GM21423 (cell line): ENCODE measurements at regions not wholly inside any gene's neighbourhood (a gene's known extent, or its start where the extent isn't known, plus 50 kb on each side); places are given as distances from the start of the nearest gene placed in this dataset.
"Not testable (repeated sequence)": the region's sequence is repeated elsewhere in the genome, so short reads cannot be mapped to it uniquely, and the experiment has no call there.

ENCODE experiments used
- ATAC-seq: cut with Tn5 transposase; IDR thresholded peaks from one replicate; pipeline ENCODE4 v1.9.1; 2021; ENCODE audit warnings: mild to moderate bottlenecking, moderate library complexity; ENCODE audit not compliant: unreplicated experiment

GRCh38 chr15:45804028-45804427 lies 169.2 kb downstream of the SQOR start:
- no peak for ATAC-seq

GRCh38 chr15:45810201-45810600 lies 175.4 kb downstream of the SQOR start:
- no peak for ATAC-seq

GRCh38 chr15:45812200-45812599 lies 177.4 kb downstream of the SQOR start:
- ATAC-seq = no peak

GRCh38 chr15:45817578-45817977 lies 182.7 kb downstream of the SQOR start:
- ATAC-seq = not testable (repeated sequence)

GRCh38 chr15:45821390-45821789 lies 186.6 kb downstream of the SQOR start:
- no peak for ATAC-seq

- not testable (repeated sequence) for ATAC-seq
Measured at GRCh38 chr15:45822968-45823367, 188.1 kb downstream of the SQOR start.

GRCh38 chr15:45827275-45827674 lies 192.4 kb downstream of the SQOR start:
- ATAC-seq = no peak

GRCh38 chr15:45827766-45828165 lies 192.9 kb downstream of the SQOR start:
- ATAC-seq = no peak

GRCh38 chr15:45829336-45830153 lies 194.7 kb downstream of the SQOR start:
- ATAC-seq = no peak

GRCh38 chr15:45831787-45832186 lies 197.0 kb downstream of the SQOR start:
- ATAC-seq = no peak

GRCh38 chr15:45834622-45835021 lies 199.8 kb downstream of the SQOR start:
- ATAC-seq = no peak

GRCh38 chr15:45842151-45842550 lies 207.3 kb downstream of the SQOR start:
- ATAC-seq = no peak

- no peak for ATAC-seq
Measured at GRCh38 chr15:45847645-45848044, 212.8 kb downstream of the SQOR start.

GRCh38 chr15:45849136-45849535 lies 214.3 kb downstream of the SQOR start:
- ATAC-seq = no peak

- ATAC-seq = no peak
Measured at GRCh38 chr15:45854455-45855202, 219.8 kb downstream of the SQOR start.

- no peak for ATAC-seq
Measured at GRCh38 chr15:45855210-45855906, 220.5 kb downstream of the SQOR start.

GRCh38 chr15:45855907-45856579 lies 221.2 kb downstream of the SQOR start:
- no peak for ATAC-seq

GRCh38 chr15:45857291-45857690 lies 222.5 kb downstream of the SQOR start:
- no peak for ATAC-seq

GRCh38 chr15:45858491-45858890 lies 223.7 kb downstream of the SQOR start:
- ATAC-seq = no peak

- no peak for ATAC-seq
Measured at GRCh38 chr15:45862034-45862433, 227.2 kb downstream of the SQOR start.
